ENCODE measurements at regions not wholly inside any gene's neighbourhood (a gene's known extent, or its start where the extent isn't known, plus 50 kb on each side); places are given as distances from the start of the nearest gene placed in this dataset.

- CTCF ChIA-PET = no interaction called here
- Mint-ChIP-seq H3K4me1 (ENCODE audit: low read depth) (no peaks in the 10 kb centered on the region), H3K4me3 (no peak overlapping the region), H3K27ac (no peak overlapping the region), H3K36me3 (ENCODE audit: low read depth) (no peaks in the 10 kb centered on the region), H3K27me3 (ENCODE audit: low read depth) (peaks cover 4% of the 10 kb centered on the region), H3K9me3 (no peaks in the 10 kb centered on the region)
- intact Hi-C loops (cut with micrococcal nuclease) = no loop called here
- DNase-seq = no peak
These were observed 786.7 kb downstream of the TBC1D22A start for GRCh38 chr22:47548953-47549740.

GRCh38 chr22:47547881-47548650 is 785.6 kb downstream of the TBC1D22A start:
- H3K9me3 Mint-ChIP-seq = no peaks in the 10 kb centered on the region
- no peaks in the 10 kb centered on the region for H3K36me3 Mint-ChIP-seq (ENCODE audit: low read depth)
- H3K4me1 Mint-ChIP-seq (ENCODE audit: low read depth) = no peaks in the 10 kb centered on the region
- no peak overlapping the region for H3K27ac Mint-ChIP-seq
- H3K4me3 Mint-ChIP-seq = no peak overlapping the region
- CTCF ChIA-PET = no interaction called here
- intact Hi-C loops (cut with micrococcal nuclease) = no loop called here
- H3K27me3 Mint-ChIP-seq (ENCODE audit: low read depth) = peaks cover 4% of the 10 kb centered on the region
- DNase-seq = no peak

GRCh38 chr22:47547239-47547661 is 784.8 kb downstream of the TBC1D22A start:
- H3K4me3 Mint-ChIP-seq = no peak overlapping the region
- peaks cover 4% of the 10 kb centered on the region for H3K27me3 Mint-ChIP-seq (ENCODE audit: low read depth)
- intact Hi-C loops (cut with micrococcal nuclease) = no loop called here
- no peaks in the 10 kb centered on the region for H3K9me3 Mint-ChIP-seq
- no peaks in the 10 kb centered on the region for H3K4me1 Mint-ChIP-seq (ENCODE audit: low read depth)
- no peak for DNase-seq
- no peaks in the 10 kb centered on the region for H3K36me3 Mint-ChIP-seq (ENCODE audit: low read depth)
- CTCF ChIA-PET = no interaction called here
- H3K27ac Mint-ChIP-seq = no peak overlapping the region

GRCh38 chr22:47544696-47545095 is 782.2 kb downstream of the TBC1D22A start:
- no peaks in the 10 kb centered on the region for H3K9me3 Mint-ChIP-seq
- DNase-seq = no peak
- no peak overlapping the region for H3K27ac Mint-ChIP-seq
- no peaks in the 10 kb centered on the region for H3K4me1 Mint-ChIP-seq (ENCODE audit: low read depth)
- CTCF ChIA-PET = no interaction called here
- H3K36me3 Mint-ChIP-seq (ENCODE audit: low read depth) = no peaks in the 10 kb centered on the region
- intact Hi-C loops (cut with micrococcal nuclease) = no loop called here
- peaks cover 4% of the 10 kb centered on the region for H3K27me3 Mint-ChIP-seq (ENCODE audit: low read depth)
- H3K4me3 Mint-ChIP-seq = no peak overlapping the region

GRCh38 chr22:47543447-47543846 is 781.0 kb downstream of the TBC1D22A start:
- CTCF ChIA-PET = no interaction called here
- Mint-ChIP-seq H3K36me3 (ENCODE audit: low read depth) (no peaks in the 10 kb centered on the region), H3K4me1 (ENCODE audit: low read depth) (no peaks in the 10 kb centered on the region), H3K4me3 (no peak overlapping the region), H3K9me3 (no peaks in the 10 kb centered on the region), H3K27ac (no peak overlapping the region), H3K27me3 (ENCODE audit: low read depth) (peaks cover 5% of the 10 kb centered on the region)
- no peak for DNase-seq
- intact Hi-C loops (cut with micrococcal nuclease) = no loop called here

GRCh38 chr22:47540011-47540410 is 777.6 kb downstream of the TBC1D22A start:
- Mint-ChIP-seq H3K27me3 (ENCODE audit: low read depth) (peaks cover 8% of the 10 kb centered on the region), H3K4me3 (no peak overlapping the region), H3K27ac (no peak overlapping the region), H3K9me3 (peaks cover 6% of the 10 kb centered on the region), H3K36me3 (ENCODE audit: low read depth) (no peaks in the 10 kb centered on the region), H3K4me1 (ENCODE audit: low read depth) (no peaks in the 10 kb centered on the region)
- DNase-seq = no peak
- CTCF ChIA-PET = no interaction called here
- intact Hi-C loops (cut with micrococcal nuclease) = no loop called here

GRCh38 chr22:47539374-47539773 is 776.9 kb downstream of the TBC1D22A start:
- H3K9me3 Mint-ChIP-seq = peaks cover 6% of the 10 kb centered on the region
- H3K4me1 Mint-ChIP-seq (ENCODE audit: low read depth) = no peaks in the 10 kb centered on the region
- intact Hi-C loops (cut with micrococcal nuclease) = no loop called here
- no peak overlapping the region for H3K27ac Mint-ChIP-seq
- CTCF ChIA-PET = no interaction called here
- no peaks in the 10 kb centered on the region for H3K36me3 Mint-ChIP-seq (ENCODE audit: low read depth)
- no peak overlapping the region for H3K4me3 Mint-ChIP-seq
- peaks cover 8% of the 10 kb centered on the region for H3K27me3 Mint-ChIP-seq (ENCODE audit: low read depth)
- DNase-seq = no peak

GRCh38 chr22:47535681-47536080 is 773.2 kb downstream of the TBC1D22A start:
- peaks cover 11% of the 10 kb centered on the region for H3K27me3 Mint-ChIP-seq (ENCODE audit: low read depth)
- CTCF ChIA-PET = no interaction called here
- H3K27ac Mint-ChIP-seq = no peak overlapping the region
- H3K4me3 Mint-ChIP-seq = no peak overlapping the region
- peaks cover 6% of the 10 kb centered on the region for H3K9me3 Mint-ChIP-seq
- H3K4me1 Mint-ChIP-seq (ENCODE audit: low read depth) = no peaks in the 10 kb centered on the region
- no peaks in the 10 kb centered on the region for H3K36me3 Mint-ChIP-seq (ENCODE audit: low read depth)
- intact Hi-C loops (cut with micrococcal nuclease) = no loop called here
- DNase-seq = no peak

- Mint-ChIP-seq H3K27ac (no peak overlapping the region), H3K36me3 (ENCODE audit: low read depth) (no peaks in the 10 kb centered on the region), H3K4me1 (ENCODE audit: low read depth) (no peaks in the 10 kb centered on the region), H3K27me3 (ENCODE audit: low read depth) (peaks cover 11% of the 10 kb centered on the region), H3K4me3 (no peak overlapping the region), H3K9me3 (peaks cover 6% of the 10 kb centered on the region)
- CTCF ChIA-PET = no interaction called here
- intact Hi-C loops (cut with micrococcal nuclease) = no loop called here
- DNase-seq = no peak
These were observed 772.5 kb downstream of the TBC1D22A start for GRCh38 chr22:47534804-47535410.

GRCh38 chr22:47533961-47534803 is 771.7 kb downstream of the TBC1D22A start:
- Mint-ChIP-seq H3K36me3 (ENCODE audit: low read depth) (no peaks in the 10 kb centered on the region), H3K27me3 (ENCODE audit: low read depth) (peaks cover 11% of the 10 kb centered on the region), H3K27ac (no peak overlapping the region), H3K9me3 (peaks cover 6% of the 10 kb centered on the region), H3K4me3 (no peak overlapping the region), H3K4me1 (ENCODE audit: low read depth) (no peaks in the 10 kb centered on the region)
- intact Hi-C loops (cut with micrococcal nuclease) = no loop called here
- DNase-seq = no peak
- CTCF ChIA-PET = no interaction called here

GRCh38 chr22:47517062-47517461 is 754.6 kb downstream of the TBC1D22A start:
- Mint-ChIP-seq H3K27ac (peak overlapping the region; percentile 25), H3K9me3 (no peaks in the 10 kb centered on the region), H3K27me3 (ENCODE audit: low read depth) (peaks cover 13% of the 10 kb centered on the region), H3K36me3 (ENCODE audit: low read depth) (no peaks in the 10 kb centered on the region), H3K4me1 (ENCODE audit: low read depth) (no peaks in the 10 kb centered on the region), H3K4me3 (no peak overlapping the region)
- CTCF ChIA-PET = no interaction called here
- intact Hi-C loops (cut with micrococcal nuclease) = no loop called here
- no peak for DNase-seq

GRCh38 chr22:47515384-47516125 is 753.1 kb downstream of the TBC1D22A start:
- Mint-ChIP-seq H3K27me3 (ENCODE audit: low read depth) (peaks cover 12% of the 10 kb centered on the region), H3K4me1 (ENCODE audit: low read depth) (no peaks in the 10 kb centered on the region), H3K27ac (no peak overlapping the region), H3K36me3 (ENCODE audit: low read depth) (no peaks in the 10 kb centered on the region), H3K9me3 (no peaks in the 10 kb centered on the region), H3K4me3 (no peak overlapping the region)
- no peak for DNase-seq
- intact Hi-C loops (cut with micrococcal nuclease) = no loop called here
- CTCF ChIA-PET = no interaction called here

All from activated naive CD4-positive, alpha-beta T cell treated with anti-CD3 and anti-CD28 coated beads for 36 hours (primary cell).